Activated CD8-positive, alpha-beta memory T cell treated with anti-CD3 and anti-CD28 coated beads, Interleukin-2, amount 10 ng/mL, durations not matched to agents 7 days and 5 days (primary cell): ENCODE measurements at regions not wholly inside any gene's neighbourhood (a gene's known extent, or its start where the extent isn't known, plus 50 kb on each side); places are given as distances from the start of the nearest gene placed in this dataset.

Experiments used
- ATAC-seq: fragments of 150-1000 bp; cut with Tn5 transposase; one replicate; pipeline ENCODE4 v1.10.0; 2021; ENCODE audit warnings: moderate library complexity
- CTCF ChIA-PET: fragments of 350-600 bp; sonication (Branson Sonifier 250); formaldehyde crosslinking; loops from one replicate; lab custom pipeline; 2021; ENCODE audit warnings: antibody characterized with exemption; lab: Charles Lee
- DNase-seq: peaks from one replicate; pipeline ENCODE4 v3.0.0-alpha.2; 2020
- H3K27ac Mint-ChIP-seq: one replicate; pipeline ENCODE4 v1.8.0; 2021; ENCODE audit warnings: mild to moderate bottlenecking, mixed read lengths
- H3K27me3 Mint-ChIP-seq: one replicate; pipeline ENCODE4 v1.8.0; 2021; ENCODE audit warnings: mixed read lengths
- H3K36me3 Mint-ChIP-seq: one replicate; pipeline ENCODE4 v1.8.0; 2021; ENCODE audit warnings: mild to moderate bottlenecking, mixed read lengths
- H3K4me1 Mint-ChIP-seq: one replicate; pipeline ENCODE4 v1.8.0; 2021; ENCODE audit warnings: mixed read lengths
- H3K4me3 Mint-ChIP-seq: one replicate; pipeline ENCODE4 v1.8.0; 2021; ENCODE audit warnings: mild to moderate bottlenecking, moderate library complexity, mixed read lengths
- H3K9me3 Mint-ChIP-seq: one replicate; pipeline ENCODE4 v1.8.0; 2022; ENCODE audit warnings: low read depth, mixed read lengths

DNA sequence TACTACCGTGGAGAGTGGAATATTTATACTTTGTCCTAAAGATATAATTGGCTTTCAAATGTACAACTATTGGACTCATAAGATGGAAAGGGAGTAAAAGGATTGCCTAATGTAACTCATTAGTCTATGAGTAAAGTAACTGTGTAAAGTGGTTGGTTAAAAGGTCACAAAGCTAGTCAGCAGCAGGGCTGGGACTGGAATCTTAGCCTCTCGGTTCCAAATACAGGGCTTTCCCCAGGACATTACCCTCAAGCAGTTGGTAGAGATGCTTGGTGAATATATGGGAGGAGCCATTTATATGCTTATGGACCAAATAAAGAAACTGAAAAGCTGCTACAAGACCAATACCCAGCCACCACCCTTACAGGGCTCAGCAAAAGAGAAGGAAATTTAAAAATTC, 283.7 kb downstream of the HLX start:
- no peak overlapping the region for H3K4me3 Mint-ChIP-seq

DNA sequence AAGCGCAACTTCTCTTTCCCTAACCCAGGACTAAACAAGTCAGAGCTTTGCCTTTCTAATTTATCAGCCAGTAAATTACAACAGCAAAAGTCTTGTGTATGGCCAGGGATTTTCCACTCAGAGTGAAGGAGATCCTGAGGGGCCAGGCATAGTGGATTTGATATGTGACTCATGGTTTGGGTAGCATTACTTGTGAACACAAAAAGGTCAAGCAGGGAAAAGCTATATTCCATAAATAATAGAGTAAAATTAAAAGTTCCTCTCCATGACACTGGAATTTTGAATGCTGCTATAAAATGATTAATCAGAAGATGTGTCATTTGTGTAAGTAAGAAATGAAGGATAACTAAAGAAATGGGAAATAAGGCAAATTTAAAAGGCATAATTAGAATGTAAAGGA, 284.8 kb downstream of the HLX start:
- H3K36me3 Mint-ChIP-seq: no peaks in the 10 kb centered on the region

More for the DNA sequence above, 283.7 kb downstream of the HLX start:
- CTCF ChIA-PET: no interaction called here
- H3K36me3 Mint-ChIP-seq: no peaks in the 10 kb centered on the region
- no peaks in the 10 kb centered on the region for H3K9me3 Mint-ChIP-seq
- DNase-seq: no peak
- H3K4me1 Mint-ChIP-seq: no peaks in the 10 kb centered on the region
- no peak overlapping the region for H3K27ac Mint-ChIP-seq
- no peaks in the 10 kb centered on the region for H3K27me3 Mint-ChIP-seq
- ATAC-seq: no peak

DNA sequence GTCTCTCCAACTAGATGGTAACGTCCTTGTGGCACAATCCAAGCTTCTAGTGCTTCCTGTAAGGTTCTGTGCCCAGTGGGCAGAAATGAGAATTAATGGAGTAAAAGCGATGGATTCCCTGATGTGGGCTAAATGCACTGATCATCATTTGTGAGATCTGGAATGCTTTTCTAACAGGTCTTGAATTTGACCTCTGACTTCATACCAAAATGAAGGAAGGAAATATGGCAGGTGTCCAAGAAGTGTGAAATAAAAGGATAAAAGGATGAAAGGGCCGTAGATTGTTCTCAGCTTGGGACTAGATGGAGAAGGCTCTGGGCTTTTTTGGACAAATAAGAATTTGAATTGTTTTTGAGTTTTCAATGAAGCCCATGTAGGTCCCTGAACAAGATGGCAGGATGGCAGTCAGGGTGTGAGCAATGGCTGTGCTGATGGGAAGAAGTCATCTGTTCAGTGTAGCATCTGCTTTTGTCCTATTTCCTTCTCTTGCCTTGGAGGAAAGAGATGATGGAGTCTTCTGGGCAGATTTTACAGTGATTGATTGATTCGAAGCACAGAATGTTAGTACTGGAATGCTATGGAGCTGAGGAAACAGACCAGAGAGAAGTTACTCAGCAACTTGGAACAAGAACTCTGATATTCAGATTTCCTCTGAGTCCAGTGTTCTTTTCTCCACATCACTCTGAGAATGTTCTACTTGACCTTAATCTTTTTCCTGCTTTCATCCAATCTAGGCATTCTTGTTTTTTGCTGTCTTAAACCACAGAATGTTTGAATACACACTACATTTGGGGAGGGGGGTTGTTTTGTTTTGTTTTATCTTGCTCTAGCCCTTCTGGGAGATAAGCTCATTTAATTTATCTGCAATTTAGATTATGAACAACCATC, 286.0 kb downstream of the HLX start:
- no peak for ATAC-seq

More for the DNA sequence above, 284.8 kb downstream of the HLX start:
- Mint-ChIP-seq H3K27me3 (no peaks in the 10 kb centered on the region), H3K9me3 (no peaks in the 10 kb centered on the region), H3K4me1 (no peaks in the 10 kb centered on the region), H3K4me3 (no peak overlapping the region), H3K27ac (no peak overlapping the region)
- CTCF ChIA-PET: no interaction called here
- no peak for DNase-seq
- ATAC-seq: no peak

DNA sequence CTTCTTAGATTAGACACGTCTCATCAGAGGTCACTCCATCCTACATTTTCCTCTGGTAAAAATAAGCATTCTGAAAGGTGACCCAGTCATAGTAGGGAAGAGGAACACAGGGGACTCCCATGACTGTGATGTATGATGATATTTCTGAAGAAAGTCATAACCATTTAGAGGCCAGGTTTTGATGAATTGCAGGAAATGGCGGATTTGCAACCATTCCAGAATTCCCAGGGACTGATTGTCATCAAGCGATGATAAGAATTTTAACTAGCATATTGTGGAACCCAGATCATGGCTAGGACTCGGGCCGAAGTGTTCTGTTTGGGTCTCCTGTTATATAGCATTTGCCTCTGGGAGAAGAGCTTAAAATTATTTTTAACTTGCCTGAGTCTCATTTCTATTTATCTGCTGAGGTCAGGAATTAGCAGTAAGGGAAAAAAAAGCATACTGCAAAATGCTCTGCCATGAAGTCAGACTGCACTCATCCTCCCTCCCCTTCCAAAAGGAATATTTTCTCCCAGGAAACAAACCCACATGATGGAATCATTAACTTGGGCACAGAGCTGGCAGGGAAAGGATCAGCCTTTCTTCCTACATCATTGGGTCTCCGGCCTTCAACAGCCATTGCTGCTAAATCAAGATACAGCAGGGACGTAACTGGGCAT, 286.7 kb downstream of the HLX start:
- DNase-seq (no peak), ATAC-seq (no peak)
- Mint-ChIP-seq H3K9me3 (no peaks in the 10 kb centered on the region), H3K27ac (no peak overlapping the region), H3K4me1 (no peaks in the 10 kb centered on the region), H3K36me3 (no peaks in the 10 kb centered on the region), H3K27me3 (no peaks in the 10 kb centered on the region), H3K4me3 (no peak overlapping the region)
- CTCF ChIA-PET: no interaction called here

More for the DNA sequence above, 286.0 kb downstream of the HLX start:
- Mint-ChIP-seq H3K36me3 (no peaks in the 10 kb centered on the region), H3K4me3 (no peak overlapping the region), H3K9me3 (no peaks in the 10 kb centered on the region), H3K27me3 (no peaks in the 10 kb centered on the region), H3K27ac (no peak overlapping the region), H3K4me1 (no peaks in the 10 kb centered on the region)
- DNase-seq: no peak
- CTCF ChIA-PET: no interaction called here

DNA sequence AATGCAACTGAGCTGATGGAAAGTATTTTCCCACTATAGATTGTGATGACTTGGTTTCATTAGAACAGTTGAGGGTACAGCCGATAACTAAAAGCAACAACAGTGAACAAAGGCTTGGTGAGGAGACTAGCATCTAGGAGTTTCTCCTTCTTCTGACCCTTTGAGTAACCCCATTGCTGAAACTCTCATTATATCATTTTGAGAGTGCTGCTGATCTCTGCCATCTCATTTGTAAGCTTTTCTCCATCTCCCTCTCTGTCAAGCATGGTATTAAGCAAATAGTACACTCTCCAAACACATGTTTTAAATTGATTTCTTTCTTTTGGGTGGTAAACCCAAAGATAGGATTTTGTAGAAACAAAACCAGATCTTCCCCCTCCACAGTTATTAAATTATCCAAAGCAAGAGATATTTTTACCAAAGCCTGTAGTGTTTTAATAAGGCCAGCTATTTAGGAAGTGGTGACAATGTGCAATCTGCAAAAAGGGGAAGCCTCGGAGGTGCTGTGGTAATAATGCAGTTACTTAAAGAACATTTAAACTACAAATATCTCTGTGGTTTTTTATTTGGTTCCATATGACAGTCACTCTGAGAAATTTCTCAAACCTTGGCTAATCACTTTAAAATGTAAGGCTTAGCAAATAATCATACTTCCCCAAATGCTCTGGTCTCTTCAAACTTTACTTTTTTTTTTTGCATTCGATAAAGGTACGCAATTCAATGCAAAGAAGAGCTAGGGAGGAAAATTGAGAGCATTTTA, 287.5 kb downstream of the HLX start:
- DNase-seq (no peak), ATAC-seq (no peak)
- Mint-ChIP-seq H3K27ac (no peak overlapping the region), H3K4me3 (no peak overlapping the region), H3K27me3 (no peaks in the 10 kb centered on the region), H3K36me3 (no peaks in the 10 kb centered on the region), H3K4me1 (no peaks in the 10 kb centered on the region), H3K9me3 (no peaks in the 10 kb centered on the region)
- CTCF ChIA-PET: no interaction called here

DNA sequence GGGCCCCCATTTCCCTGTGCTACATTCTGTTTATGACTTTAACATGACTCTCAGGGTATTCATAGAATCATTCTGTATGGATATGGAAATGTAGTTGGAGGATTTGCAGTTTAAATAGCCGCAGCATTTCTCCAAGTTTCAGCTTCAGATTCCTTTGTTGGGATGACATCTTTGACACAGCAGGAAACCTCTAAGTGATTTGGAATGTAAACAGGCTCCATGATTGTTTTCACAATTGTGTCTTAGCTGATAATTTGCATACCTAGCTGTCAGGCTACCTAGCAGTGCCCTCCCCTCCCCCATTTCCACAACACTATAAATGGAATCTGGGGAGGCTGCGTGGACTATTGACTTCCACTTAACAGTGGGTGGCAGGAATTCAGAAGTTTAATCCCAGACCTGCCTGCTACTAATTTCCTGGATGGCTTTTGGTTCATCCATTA, 290.2 kb downstream of the HLX start:
- CTCF ChIA-PET: no interaction called here
- Mint-ChIP-seq H3K9me3 (no peaks in the 10 kb centered on the region), H3K4me1 (no peaks in the 10 kb centered on the region), H3K27me3 (no peaks in the 10 kb centered on the region), H3K4me3 (no peak overlapping the region), H3K36me3 (no peaks in the 10 kb centered on the region), H3K27ac (no peak overlapping the region)
- DNase-seq (no peak), ATAC-seq (no peak)

DNA sequence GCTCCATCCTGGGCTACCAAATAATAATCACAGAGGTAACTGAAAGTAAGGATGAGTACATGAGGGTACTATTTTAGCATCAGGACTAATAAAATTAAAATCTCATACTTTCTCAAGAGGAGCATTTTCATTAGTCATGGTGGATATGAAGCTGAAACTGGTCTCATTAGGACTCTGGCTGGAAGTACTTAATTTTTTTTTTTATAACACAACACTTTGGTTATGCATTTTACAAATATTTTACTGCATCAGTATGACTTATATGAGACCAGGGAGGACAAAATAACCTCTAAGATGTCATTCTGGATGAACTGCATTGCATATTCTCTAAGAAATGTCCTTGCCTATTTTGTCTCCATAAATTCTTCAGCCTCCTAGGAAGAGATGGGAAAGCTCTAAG, 290.9 kb downstream of the HLX start:
- H3K36me3 Mint-ChIP-seq: no peaks in the 10 kb centered on the region
- H3K4me3 Mint-ChIP-seq: no peak overlapping the region
- no peaks in the 10 kb centered on the region for H3K27me3 Mint-ChIP-seq
- no peaks in the 10 kb centered on the region for H3K4me1 Mint-ChIP-seq
- no peak overlapping the region for H3K27ac Mint-ChIP-seq
- ATAC-seq (no peak), DNase-seq (no peak)
- CTCF ChIA-PET: no interaction called here
- H3K9me3 Mint-ChIP-seq: no peaks in the 10 kb centered on the region

DNA sequence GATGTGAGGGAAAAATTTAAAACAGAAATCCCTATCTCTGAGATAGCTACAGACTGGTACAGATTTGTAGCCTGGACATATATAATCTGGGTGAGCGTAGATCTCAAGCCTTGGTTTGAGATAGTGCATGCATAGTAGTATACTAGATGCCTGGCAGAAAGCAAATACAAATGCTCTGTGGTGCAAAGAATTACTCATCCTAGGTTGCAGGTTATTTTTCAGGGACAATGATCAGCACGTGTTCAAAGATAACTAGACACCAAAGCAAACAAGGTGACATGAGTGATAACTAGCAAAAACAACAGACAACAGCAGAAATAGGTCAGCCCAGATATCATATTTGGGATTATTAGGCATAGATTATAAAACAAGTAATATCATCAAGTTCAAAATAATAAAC, 292.5 kb downstream of the HLX start:
- Mint-ChIP-seq H3K27ac (no peak overlapping the region), H3K4me1 (no peaks in the 10 kb centered on the region), H3K9me3 (no peaks in the 10 kb centered on the region), H3K36me3 (no peaks in the 10 kb centered on the region), H3K27me3 (no peaks in the 10 kb centered on the region), H3K4me3 (no peak overlapping the region)
- ATAC-seq (no peak), DNase-seq (no peak)
- CTCF ChIA-PET: no interaction called here

DNA sequence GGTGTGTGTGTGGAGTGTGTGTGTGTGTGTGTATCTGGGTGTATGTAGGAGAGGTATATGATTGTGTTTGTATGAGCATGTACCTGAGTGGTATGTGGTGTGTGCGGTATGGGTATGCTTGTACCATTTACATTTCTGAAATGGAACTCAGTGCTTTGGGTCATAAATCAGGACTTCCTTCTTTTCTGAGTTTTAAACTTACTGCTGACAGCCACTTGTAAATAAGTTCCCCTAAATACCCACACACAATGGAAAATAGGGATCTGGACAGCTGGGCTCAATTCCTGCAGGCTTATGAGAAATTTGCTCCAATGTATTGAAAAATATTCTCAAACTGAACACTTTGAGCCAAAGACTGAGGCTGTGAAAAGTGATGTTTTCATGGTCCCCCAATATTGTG, 293.6 kb downstream of the HLX start:
- Mint-ChIP-seq H3K4me3 (no peak overlapping the region), H3K27me3 (no peaks in the 10 kb centered on the region), H3K9me3 (no peaks in the 10 kb centered on the region), H3K4me1 (no peaks in the 10 kb centered on the region), H3K27ac (no peak overlapping the region), H3K36me3 (no peaks in the 10 kb centered on the region)
- ATAC-seq (no peak), DNase-seq (no peak)
- CTCF ChIA-PET: no interaction called here

DNA sequence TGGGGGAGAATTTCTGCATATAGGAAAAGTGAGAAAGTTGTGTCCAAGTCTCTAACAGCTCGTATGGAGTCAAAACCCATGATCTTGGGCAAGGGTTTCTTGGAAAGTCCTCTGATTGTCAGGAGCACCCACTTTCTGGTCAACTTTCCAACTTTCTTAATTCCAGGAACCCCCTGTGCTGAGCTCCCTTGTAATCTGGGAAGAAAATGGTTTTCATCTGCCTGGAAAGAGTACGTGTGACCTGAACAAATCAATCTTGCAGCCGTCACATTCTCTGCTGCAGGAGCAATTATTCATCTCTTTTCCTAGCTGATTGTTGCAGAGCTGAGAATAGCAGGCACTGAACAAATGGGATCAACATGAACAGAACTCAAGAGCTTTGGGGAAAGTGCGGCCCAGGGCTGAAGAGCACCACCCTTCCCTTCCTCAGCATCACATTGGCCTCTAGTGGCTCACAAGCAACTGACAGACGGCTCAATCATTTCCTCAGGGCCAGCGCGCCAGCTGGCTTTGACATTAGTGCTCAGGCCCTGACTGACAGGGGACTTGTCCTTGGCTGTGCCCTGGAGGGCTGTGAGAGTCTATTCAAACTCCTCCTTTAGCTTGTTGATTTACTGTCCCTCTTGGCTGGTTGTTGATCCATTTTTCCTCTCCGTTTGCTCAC, 295.2 kb downstream of the HLX start:
- DNase-seq (no peak), ATAC-seq (no peak)
- Mint-ChIP-seq H3K4me1 (no peaks in the 10 kb centered on the region), H3K4me3 (no peak overlapping the region), H3K27me3 (no peaks in the 10 kb centered on the region), H3K36me3 (no peaks in the 10 kb centered on the region), H3K27ac (no peak overlapping the region), H3K9me3 (no peaks in the 10 kb centered on the region)
- CTCF ChIA-PET: no interaction called here

DNA sequence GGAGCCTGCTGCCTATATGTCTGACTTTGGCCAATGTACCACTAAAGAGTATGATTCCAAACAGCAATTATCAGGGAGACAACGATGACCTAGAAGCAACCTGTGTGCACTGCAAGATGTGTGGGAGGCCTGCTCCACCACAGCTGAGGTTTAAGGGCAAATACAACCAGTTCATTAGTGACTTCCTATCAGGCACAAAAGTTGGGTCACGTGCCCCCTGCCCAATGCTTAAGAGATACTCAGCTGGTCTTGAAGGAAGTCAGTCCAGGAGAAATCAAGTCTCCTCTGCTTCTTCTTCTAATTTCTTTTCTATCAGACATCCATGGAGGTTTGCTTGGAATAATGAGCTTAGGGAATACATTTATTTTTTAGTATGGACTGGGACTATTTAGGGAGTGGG, 296.0 kb downstream of the HLX start:
- CTCF ChIA-PET: no interaction called here

DNA sequence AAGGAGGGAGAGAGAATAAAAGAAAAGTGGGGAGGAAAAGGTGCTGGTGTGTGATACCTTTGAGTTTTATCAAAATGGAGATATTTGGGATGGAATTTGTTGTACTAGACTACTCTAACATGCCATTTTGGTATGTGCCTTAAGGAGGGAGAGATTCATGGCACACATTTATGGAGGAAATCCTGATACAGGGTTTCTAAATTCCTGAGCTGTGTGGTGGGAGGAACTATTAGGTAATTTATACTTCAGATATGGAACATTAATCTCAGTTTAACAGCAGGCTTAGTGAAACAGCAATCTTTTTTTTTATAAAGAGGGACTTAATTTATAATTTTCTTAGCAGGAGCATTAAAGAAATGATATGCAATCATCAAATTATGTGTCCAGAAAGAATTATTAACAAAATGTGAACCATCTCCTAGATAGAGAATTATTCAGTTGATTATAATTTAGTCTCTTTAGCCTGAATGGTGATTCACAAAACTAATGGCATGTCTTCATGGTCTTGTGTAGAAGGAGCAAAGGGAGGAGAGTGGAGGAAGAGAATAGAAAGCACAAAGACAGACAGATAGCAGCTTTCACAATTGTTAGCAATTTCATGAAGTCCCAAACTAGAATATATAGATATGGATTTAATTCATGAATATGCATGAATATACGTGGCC, 301.6 kb downstream of the HLX start:
- no peak for DNase-seq
- ATAC-seq: no peak
- Mint-ChIP-seq H3K27ac (no peak overlapping the region), H3K4me1 (no peaks in the 10 kb centered on the region), H3K36me3 (no peaks in the 10 kb centered on the region), H3K9me3 (no peaks in the 10 kb centered on the region), H3K27me3 (peaks cover 5% of the 10 kb centered on the region), H3K4me3 (no peak overlapping the region)
- CTCF ChIA-PET: no interaction called here

More for the DNA sequence above, 296.0 kb downstream of the HLX start:
- H3K27me3 Mint-ChIP-seq: no peaks in the 10 kb centered on the region
- ATAC-seq: no peak
- H3K27ac Mint-ChIP-seq: no peak overlapping the region
- H3K9me3 Mint-ChIP-seq: no peaks in the 10 kb centered on the region
- H3K4me1 Mint-ChIP-seq: no peaks in the 10 kb centered on the region
- no peak for DNase-seq
- no peaks in the 10 kb centered on the region for H3K36me3 Mint-ChIP-seq
- H3K4me3 Mint-ChIP-seq: no peak overlapping the region
